ENCODE measurements at regions not wholly inside any gene's neighbourhood (a gene's known extent, or its start where the extent isn't known, plus 50 kb on each side); places are given as distances from the start of the nearest gene placed in this dataset.

- no peaks in the 10 kb centered on the region for H3K4me1 ChIP-seq
- peak in 2 of 4 donors; percentile 38 to 48 for ATAC-seq
Observed at GRCh38 chr12:91551927-91552326, 369.3 kb upstream of the DCN start.

GRCh38 chr12:91551242-91551641 is 368.6 kb upstream of the DCN start:
- Histone ChIP-seq H3K27ac (no peak overlapping the region), H3K4me3 (no peak overlapping the region), H3K36me3 (no peaks in the 10 kb centered on the region), H3K27me3 (no peaks in the 10 kb centered on the region), H3K4me1 (no peaks in the 10 kb centered on the region), H3K9me3 (no peaks in the 10 kb centered on the region)
- 90 to 91% methylated on average over 1 of the region's 1 CpG for WGBS, 2 donors
- no peak for TF ChIP-seq CTCF (IDR thresholded peaks at IDR 0.05)
- FAIRE-seq = no peak
- intact Hi-C loops (cut with DNase I) = no loop called here
- no peak for ATAC-seq
- no peak for DNase-seq

More at GRCh38 chr12:91551927-91552326, 369.3 kb upstream of the DCN start:
- no peaks in the 10 kb centered on the region for H3K36me3 ChIP-seq
- 83 to 85% methylated on average over 8 of the region's 8 CpGs for WGBS, 2 donors
- no peak overlapping the region for H3K27ac ChIP-seq
- no peak overlapping the region for H3K4me3 ChIP-seq
- no peaks in the 10 kb centered on the region for H3K27me3 ChIP-seq
- no peak for TF ChIP-seq CTCF (IDR thresholded peaks at IDR 0.05)
- FAIRE-seq (no peak), DNase-seq (peak in 1 of 6 donors; percentile 18)
- intact Hi-C loops (cut with DNase I) = no loop called here
- H3K9me3 ChIP-seq = no peaks in the 10 kb centered on the region

- H3K4me3 ChIP-seq = no peak overlapping the region
- H3K4me1 ChIP-seq = no peaks in the 10 kb centered on the region
- no peaks in the 10 kb centered on the region for H3K36me3 ChIP-seq
- intact Hi-C loops (cut with DNase I) = no loop called here
- ATAC-seq (no peak), FAIRE-seq (no peak), DNase-seq (no peak)
- 82 to 86% methylated on average over 2 of the region's 2 CpGs for WGBS, 2 donors
- no peak for TF ChIP-seq CTCF (IDR thresholded peaks at IDR 0.05)
- no peak overlapping the region for H3K27ac ChIP-seq
- no peaks in the 10 kb centered on the region for H3K27me3 ChIP-seq
- no peaks in the 10 kb centered on the region for H3K9me3 ChIP-seq
Observed at GRCh38 chr12:91542666-91543065, 360.0 kb upstream of the DCN start.

- no peak for ATAC-seq
- no peak overlapping the region for H3K4me3 ChIP-seq
- WGBS, 2 donors = 55 to 68% methylated on average over 1 of the region's 1 CpG
- no peaks in the 10 kb centered on the region for H3K27me3 ChIP-seq
- H3K9me3 ChIP-seq = no peaks in the 10 kb centered on the region
- no peaks in the 10 kb centered on the region for H3K4me1 ChIP-seq
- no peak for TF ChIP-seq CTCF (IDR thresholded peaks at IDR 0.05)
- no peak for FAIRE-seq
- no peak overlapping the region for H3K27ac ChIP-seq
- intact Hi-C loops (cut with DNase I) = no loop called here
- no peak for DNase-seq
- no peaks in the 10 kb centered on the region for H3K36me3 ChIP-seq
Observed at GRCh38 chr12:91542067-91542466, 359.4 kb upstream of the DCN start.

- intact Hi-C loops (cut with DNase I) = no loop called here
- no peak for FAIRE-seq
- no peaks in the 10 kb centered on the region for H3K4me1 ChIP-seq
Observed at GRCh38 chr12:91538418-91538817, 355.8 kb upstream of the DCN start.

More at GRCh38 chr12:91538418-91538817, 355.8 kb upstream of the DCN start:
- no peak for ATAC-seq
- DNase-seq = no peak
- TF ChIP-seq CTCF (IDR thresholded peaks at IDR 0.05) = no peak
- Histone ChIP-seq H3K9me3 (no peaks in the 10 kb centered on the region), H3K36me3 (no peaks in the 10 kb centered on the region), H3K4me3 (no peak overlapping the region), H3K27me3 (no peaks in the 10 kb centered on the region), H3K27ac (no peak overlapping the region)
- WGBS, 2 donors = 74 to 79% methylated on average over 4 of the region's 4 CpGs

Data from pancreas (tissue), 10 donors.